HG03045 (cell line): ENCODE measurements at regions not wholly inside any gene's neighbourhood (a gene's known extent, or its start where the extent isn't known, plus 50 kb on each side); places are given as distances from the start of the nearest gene placed in this dataset.

Experiments
- ATAC-seq: cut with Tn5 transposase; IDR thresholded peaks from one replicate; pipeline ENCODE4 v1.9.1; 2021; ENCODE audit warnings: mild to moderate bottlenecking, moderate library complexity; ENCODE audit not compliant: unreplicated experiment

DNA sequence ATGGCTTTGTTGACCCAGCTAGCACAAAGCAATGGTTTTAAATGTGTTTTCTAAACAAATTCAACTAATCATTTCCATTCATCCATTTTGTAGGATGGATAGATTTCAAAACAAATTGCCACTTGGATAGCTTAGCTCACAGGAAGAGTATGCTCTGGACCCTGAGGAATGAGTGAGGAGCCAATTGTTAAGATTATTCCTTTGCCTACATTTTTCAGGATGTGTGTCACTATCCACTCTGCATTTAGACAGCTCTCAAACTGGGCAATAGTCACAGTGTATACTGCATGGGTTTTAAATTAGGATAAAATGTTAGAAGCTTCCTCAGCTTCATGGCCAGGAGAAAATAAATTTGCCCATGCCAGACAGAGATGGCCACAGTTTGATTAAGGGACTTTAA, 605.6 kb upstream of the TEX47 start:
- ATAC-seq = no peak

GRCh38 chr7:89401690-89402089, 606.2 kb upstream of the TEX47 start:
- no peak for ATAC-seq

DNA sequence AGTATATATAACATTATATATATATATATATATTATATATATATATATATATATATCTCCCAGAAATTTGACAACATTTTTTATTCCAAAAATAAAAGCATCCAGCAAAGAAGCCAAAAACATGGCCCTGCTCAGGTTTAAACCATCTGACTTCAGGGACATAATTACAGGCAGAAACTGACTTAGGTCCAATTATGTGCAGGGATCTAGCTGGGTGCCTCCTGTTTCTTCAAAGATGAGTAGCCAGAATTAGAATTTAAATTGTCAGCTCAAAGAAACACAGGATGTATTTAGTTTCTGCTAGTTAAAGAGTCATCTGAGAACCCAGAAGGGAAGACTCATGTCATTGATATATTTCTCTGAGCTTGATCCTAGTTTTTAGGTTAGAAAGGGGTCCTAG, 656.4 kb upstream of the TEX47 start:
- no peak for ATAC-seq

DNA sequence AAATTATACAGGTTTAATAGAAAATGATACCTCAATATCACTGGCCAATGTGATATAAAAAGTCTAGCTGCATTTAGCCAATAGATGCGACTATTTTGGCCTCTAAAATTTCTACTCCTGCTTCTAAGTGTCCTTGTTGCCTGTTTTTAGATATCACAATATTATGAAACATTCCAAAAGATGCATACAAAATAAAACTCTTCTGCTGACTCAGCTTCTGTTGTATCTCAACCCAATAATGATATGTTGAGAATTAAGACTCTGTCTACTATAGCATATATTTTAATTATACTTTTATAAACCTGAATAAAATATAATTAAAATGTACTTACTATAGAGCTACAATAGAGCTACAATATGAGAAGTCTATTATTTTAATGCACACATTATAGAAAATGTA, 661.0 kb upstream of the TEX47 start:
- ATAC-seq = no peak

- no peak for ATAC-seq
Observed at GRCh38 chr7:89458114-89458513, 662.6 kb upstream of the TEX47 start.

- no peak for ATAC-seq
Observed at GRCh38 chr7:89474456-89474855, 678.9 kb upstream of the TEX47 start.

GRCh38 chr7:89477991-89478390, 676.3 kb upstream of the STEAP1 start:
- ATAC-seq = no peak

- no peak for ATAC-seq
Observed at GRCh38 chr7:89495704-89496103, 658.6 kb upstream of the STEAP1 start.

DNA sequence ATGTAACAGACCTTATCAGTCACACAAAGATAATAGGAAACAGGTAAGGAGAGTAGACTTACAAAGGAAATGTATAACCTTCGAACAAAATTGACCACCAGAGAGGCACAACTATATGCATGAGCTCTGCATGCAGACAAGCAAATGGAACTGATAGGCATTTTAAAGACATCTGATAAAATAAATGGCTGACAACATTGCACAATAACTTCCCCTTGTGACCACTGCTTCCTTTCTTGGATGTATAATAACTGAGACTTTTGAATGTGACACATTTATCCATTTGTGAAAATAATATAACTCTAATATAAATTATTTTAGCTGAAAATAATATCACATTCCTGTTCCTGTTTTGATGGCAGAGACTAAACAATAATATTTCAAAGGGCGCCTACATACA, 654.2 kb upstream of the STEAP1 start:
- ATAC-seq = no peak

DNA sequence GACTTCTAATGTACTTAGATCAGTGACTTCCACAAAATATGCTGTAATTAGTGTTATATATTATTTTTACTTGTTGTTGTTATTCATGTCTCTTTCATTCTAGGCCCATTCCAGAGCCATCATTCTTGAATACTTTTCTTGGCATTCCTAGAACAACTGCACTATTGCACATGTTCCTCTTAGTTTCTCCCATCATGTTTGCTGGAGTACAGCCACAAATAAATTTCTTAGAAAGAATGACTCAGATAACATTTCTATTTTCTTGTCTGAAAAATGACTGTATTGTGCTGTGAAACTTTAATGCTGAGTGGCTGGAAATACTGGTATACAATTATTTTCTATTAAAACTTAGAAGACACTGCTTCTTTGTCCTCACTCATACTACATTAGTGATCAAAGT, 651.0 kb upstream of the STEAP1 start:
- no peak for ATAC-seq

- ATAC-seq = no peak
Observed at GRCh38 chr7:89507034-89507433, 647.2 kb upstream of the STEAP1 start.

- no peak for ATAC-seq
Observed at GRCh38 chr7:89511900-89512299, 642.4 kb upstream of the STEAP1 start.

DNA sequence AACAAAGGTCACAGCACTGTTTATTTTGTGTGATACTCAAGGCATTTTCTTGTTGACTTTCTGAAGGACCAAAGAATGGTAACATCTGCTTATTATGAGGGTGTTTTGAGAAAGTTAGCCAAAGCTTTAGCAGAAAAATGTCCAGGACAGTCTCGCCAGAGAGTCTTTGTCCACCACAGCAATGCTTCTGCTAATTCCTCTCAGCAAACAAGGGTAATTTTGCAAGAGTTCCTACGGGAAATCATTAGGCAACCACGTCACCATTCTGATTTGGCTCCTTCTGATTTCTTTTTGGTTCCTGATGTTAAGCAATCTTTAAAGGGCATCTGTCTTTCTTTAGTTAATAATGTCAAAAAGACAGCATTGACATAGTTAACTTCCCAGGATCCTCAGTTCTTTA, 639.3 kb upstream of the STEAP1 start:
- ATAC-seq = no peak

DNA sequence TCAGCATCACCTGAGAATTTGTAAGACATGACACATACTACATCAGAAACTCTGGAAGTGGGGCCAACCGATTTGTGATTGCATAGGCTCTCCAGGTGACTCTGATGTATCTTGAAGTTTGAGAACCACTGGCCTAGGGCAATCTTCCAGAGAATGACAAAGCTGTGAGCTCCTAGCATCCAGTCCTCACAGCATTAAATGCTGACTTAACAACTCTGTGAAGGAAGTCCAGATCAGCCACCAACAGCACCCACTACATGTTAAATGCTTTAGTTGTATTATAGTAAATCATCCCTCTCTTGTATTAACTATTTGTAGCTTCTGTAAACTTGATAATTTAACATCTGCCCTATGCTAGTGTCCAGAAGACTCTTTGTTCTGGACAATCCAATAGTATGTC, 636.5 kb upstream of the STEAP1 start:
- ATAC-seq = no peak

DNA sequence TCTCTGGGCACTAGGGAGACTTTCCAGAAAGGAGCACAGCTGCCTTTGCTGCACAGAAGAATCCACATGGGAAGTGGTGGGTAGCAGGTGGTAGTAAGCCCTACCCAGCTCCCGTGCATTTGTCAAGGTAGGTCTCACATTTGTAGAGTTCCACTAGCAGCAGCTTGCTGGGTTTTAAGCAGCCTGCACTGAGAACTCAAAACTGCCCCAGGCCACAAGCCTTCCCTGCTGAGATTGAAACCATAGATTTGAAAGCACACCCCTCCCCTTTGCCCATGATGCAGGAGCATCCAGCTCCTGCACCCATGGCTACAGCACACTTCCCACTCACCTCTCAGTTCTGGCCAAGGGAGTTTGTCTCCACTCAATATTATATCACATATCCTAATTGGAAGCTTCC, 604.5 kb upstream of the STEAP1 start:
- ATAC-seq = no peak

GRCh38 chr7:89554209-89554608, 600.1 kb upstream of the STEAP1 start:
- ATAC-seq = no peak

DNA sequence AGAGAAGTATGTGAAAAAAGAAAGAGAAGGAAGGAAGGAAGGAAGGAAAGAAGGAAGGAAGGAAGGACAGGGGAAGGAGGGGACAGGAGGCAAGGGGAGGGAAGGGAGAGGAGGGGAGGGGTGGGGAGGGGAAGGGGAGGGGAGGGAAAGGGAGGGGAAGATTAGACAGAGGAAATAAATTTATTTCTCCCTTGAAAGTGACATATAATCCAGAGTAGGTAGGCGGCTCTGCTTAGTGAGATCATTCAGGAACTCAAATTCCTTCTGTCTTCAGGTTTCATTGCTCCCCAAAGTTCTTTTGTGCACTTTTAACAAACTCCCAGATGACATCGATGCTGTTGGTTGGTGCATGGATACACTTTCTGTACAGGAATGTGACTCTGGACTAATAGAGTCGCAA, 594.7 kb upstream of the STEAP1 start:
- ATAC-seq = no peak

DNA sequence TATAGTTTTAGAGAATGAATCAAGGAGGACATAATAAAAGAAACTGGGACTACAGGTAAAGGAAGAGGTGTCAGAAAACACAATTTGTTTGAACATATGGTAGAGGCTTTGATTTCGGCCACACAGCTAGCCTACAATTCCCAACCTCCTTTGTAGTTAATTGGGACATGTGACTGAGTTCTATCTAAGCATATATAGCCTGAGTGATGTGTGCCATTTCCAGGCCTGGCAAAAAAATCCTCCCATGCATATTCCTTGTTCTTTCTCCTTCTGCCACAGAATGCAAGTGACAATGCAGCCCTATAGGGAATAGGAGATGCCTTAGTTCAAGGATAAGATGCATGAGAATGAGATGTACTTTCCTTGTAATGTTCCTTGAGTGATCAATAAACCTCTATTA, 590.7 kb upstream of the STEAP1 start:
- ATAC-seq = no peak

DNA sequence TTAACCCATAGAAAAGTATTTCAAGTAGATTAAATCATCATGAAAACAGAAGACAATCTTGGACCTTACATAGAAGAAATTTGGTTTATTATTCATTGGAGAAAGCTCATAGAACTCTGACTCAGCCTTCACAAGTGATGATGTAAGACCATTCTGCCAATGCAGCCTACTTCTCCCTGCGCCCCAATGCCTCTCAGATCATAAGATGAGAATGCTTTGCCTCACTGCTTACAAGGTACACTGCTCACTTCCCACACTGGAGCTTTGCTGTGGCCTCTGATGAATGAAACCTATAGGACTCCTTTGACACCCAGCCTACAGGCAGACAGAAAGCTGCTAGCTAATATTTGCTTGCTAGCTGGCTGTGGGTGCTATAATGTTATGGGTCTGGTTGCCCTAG, 569.4 kb upstream of the STEAP1 start:
- no peak for ATAC-seq

GRCh38 chr7:89593125-89593524, 561.1 kb upstream of the STEAP1 start:
- ATAC-seq = no peak

GRCh38 chr7:89602984-89603383, 551.3 kb upstream of the STEAP1 start:
- ATAC-seq = no peak

DNA sequence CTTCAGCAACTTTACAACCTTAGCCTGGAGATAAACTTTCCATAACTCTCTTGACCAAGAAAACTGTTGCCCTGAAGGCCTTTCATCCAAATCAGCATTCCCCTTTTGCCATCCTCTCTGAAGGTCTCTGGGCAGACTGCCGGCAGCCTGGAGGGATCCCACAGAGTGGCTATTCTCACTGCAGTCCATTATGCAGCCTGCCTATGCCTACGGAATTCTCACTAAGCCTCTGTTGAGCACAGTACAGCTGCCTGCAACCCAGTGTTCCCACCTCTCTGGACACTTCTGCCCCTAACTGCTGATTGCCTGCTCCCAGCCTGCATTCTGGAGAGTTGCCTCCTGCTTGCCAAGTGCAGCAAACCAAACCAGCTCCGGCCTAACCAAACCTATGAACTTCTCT, 548.9 kb upstream of the STEAP1 start:
- ATAC-seq = no peak

DNA sequence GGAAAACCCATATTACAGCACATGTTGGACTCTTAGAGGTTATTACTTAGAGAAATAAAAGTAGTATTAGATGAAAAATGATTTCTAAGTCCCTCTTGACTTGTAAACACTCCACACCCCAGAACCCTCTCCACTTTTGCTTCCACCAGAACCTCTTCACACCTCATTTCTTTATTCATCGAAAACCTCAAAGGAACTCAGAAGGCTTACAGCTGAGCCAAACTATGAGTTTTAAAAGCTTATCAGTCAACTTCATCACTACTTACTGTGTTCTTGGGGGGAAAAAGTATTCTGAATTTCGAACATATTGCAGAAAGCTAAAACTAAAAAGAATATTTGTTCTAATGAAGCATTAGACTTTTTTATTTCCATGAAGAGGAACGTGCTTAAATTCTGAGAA, 547.8 kb upstream of the STEAP1 start:
- no peak for ATAC-seq

DNA sequence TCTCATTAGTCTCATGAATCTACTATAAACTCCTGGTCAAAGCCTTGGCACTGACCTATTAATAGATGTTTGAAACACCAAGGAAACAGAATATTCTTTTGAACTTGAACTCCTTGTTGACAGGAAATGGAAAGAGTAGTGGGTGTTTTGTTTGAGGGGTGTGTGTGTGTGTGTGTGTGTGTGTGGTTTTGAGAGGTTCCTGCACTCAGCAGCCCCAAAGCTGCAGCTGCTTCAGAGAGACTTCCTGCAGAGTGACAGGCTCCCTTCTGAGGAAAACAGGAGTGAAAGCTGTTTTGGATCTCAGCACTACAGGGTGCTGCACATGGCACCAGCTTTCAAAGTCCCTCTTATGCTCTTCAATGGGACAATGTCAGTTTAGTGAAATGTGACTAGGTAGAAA, 546.5 kb upstream of the STEAP1 start:
- ATAC-seq = no peak
